Rectal smooth muscle tissue (tissue), 1 donor: ENCODE measurements at regions not wholly inside any gene's neighbourhood (a gene's known extent, or its start where the extent isn't known, plus 50 kb on each side); places are given as distances from the start of the nearest gene placed in this dataset.

Experiments
- H3K27ac ChIP-seq: one replicate; pipeline ENCODE4 v1.7.0; 2013; ENCODE audit warnings: low read depth, low read length, inconsistent platforms
- H3K27me3 ChIP-seq: one replicate; pipeline ENCODE4 v1.7.0; 2013; ENCODE audit warnings: low read length; ENCODE audit not compliant: control insufficient read depth, insufficient read depth
- H3K36me3 ChIP-seq: one replicate; pipeline ENCODE4 v1.7.0; 2013; ENCODE audit warnings: low read length; ENCODE audit not compliant: control insufficient read depth, insufficient read depth
- H3K4me1 ChIP-seq: one replicate; pipeline ENCODE4 v1.7.0; 2013; ENCODE audit warnings: low read length; ENCODE audit not compliant: control insufficient read depth, insufficient read depth
- H3K4me3 ChIP-seq: one replicate; pipeline ENCODE4 v1.7.0; 2013; ENCODE audit warnings: low read length
- H3K9ac ChIP-seq: one replicate; pipeline ENCODE4 v1.7.0; 2013; ENCODE audit warnings: low read length

DNA sequence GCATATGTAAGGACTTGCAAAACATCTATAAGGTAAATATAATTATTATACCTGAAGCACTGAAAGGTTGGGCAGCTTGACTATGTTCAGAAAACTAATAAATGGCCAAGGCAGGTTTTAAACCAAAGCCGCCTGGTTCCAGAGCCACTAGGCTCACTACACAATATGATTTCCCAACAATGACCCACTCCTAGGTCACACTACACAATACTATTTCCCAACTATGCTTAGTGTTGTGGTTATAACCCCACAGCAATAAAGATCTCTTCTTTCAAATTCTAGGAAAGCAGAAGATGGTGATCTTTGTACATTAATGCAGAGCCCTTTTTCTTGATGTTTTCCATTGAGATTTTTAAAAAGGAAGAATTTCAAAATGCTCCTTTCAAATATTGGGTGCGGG lies 180.4 kb downstream of the CYRIA start:
- H3K4me3 ChIP-seq = no peak overlapping the region
- H3K27me3 ChIP-seq = no peaks in the 10 kb centered on the region
- no peak overlapping the region for H3K27ac ChIP-seq
- H3K9ac ChIP-seq = no peak overlapping the region
- H3K4me1 ChIP-seq = no peaks in the 10 kb centered on the region
- H3K36me3 ChIP-seq = no peaks in the 10 kb centered on the region

- Histone ChIP-seq H3K36me3 (no peaks in the 10 kb centered on the region), H3K9ac (no peak overlapping the region), H3K4me3 (no peak overlapping the region), H3K27ac (no peak overlapping the region), H3K4me1 (no peaks in the 10 kb centered on the region), H3K27me3 (no peaks in the 10 kb centered on the region)
These were observed 183.2 kb downstream of the CYRIA start for GRCh38 chr2:16482460-16482859.

DNA sequence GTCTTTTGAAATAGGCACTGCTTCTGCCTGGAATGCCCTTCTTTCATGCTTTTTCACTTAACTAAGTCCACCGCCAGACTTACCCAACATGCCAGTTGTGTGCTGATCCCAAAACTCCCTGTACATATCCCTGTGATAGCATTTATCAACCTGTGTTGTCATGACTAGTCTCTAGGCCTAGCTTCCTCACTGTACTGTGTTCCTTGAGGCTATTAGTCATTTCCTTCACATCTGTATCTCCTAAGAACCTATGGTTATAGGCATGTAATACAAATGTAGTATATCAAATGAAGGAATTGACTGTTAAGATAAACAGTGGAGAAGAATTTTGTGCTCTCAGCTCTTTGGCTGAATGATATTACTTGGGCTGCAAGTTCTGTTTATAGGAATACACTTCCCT lies 184.3 kb downstream of the CYRIA start:
- Histone ChIP-seq H3K36me3 (no peaks in the 10 kb centered on the region), H3K4me3 (no peak overlapping the region), H3K27me3 (no peaks in the 10 kb centered on the region), H3K27ac (no peak overlapping the region), H3K9ac (no peak overlapping the region), H3K4me1 (no peaks in the 10 kb centered on the region)

DNA sequence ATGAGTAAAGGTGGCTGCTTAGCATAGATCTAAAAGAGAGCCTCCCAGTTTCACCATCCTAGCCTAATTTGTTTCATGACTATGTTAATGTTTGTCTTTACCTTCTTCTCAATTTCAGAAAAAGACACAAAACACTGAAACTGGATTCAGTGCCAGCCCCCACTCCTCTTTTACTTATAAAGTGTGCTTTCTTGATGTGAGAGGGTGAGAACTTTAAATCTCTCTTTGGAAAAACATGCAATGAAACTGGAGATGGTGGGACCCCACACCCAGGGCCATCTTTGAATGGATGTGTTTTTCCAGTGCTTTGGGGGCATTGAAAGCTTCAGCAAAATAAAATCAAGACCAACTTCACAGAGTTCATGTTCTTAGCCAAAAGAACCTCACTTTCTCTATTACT lies 185.9 kb downstream of the CYRIA start:
- Histone ChIP-seq H3K9ac (no peak overlapping the region), H3K4me3 (no peak overlapping the region), H3K36me3 (no peaks in the 10 kb centered on the region), H3K27me3 (no peaks in the 10 kb centered on the region), H3K27ac (no peak overlapping the region), H3K4me1 (no peaks in the 10 kb centered on the region)

DNA sequence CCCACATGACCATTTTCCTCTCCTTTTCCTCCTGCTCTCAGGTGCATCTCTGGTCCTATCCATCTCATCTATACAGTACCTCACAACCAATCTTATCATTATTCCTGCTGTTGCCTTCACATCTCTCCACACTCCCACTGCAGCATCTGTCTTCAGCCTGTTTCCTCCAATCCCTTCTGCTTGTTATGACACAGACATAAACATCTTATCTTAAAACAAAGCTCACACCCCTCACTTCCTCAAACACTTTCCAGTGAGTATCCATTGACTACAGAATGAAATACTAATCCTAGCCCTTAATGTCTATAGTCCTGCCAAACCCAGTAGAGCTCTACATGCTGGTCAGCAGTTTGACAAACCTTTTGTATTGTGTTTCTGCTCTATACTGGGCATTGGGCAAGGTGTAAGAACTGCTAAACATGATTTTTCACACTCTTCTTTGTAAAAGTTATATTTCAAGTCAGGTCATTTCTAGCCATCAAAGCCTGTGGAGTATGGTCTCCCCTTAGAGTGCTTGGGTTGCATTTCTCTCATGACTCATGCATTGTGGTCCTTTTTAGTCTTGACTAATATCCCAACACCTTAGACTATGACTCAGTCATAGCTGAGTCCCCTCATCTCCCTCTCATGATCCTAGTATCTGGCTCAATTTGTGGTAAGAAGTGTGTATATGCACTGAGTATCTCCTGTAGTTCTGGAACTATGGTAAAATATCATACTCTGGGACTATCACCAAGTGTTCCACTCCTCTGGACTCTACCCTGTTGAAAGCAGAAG lies 187.0 kb downstream of the CYRIA start:
- H3K27me3 ChIP-seq = no peaks in the 10 kb centered on the region
- no peaks in the 10 kb centered on the region for H3K4me1 ChIP-seq
- H3K36me3 ChIP-seq = no peaks in the 10 kb centered on the region
- no peak overlapping the region for H3K4me3 ChIP-seq
- H3K27ac ChIP-seq = no peak overlapping the region
- no peak overlapping the region for H3K9ac ChIP-seq

- H3K27me3 ChIP-seq = no peaks in the 10 kb centered on the region
- no peak overlapping the region for H3K27ac ChIP-seq
- H3K36me3 ChIP-seq = no peaks in the 10 kb centered on the region
- no peaks in the 10 kb centered on the region for H3K4me1 ChIP-seq
- no peak overlapping the region for H3K4me3 ChIP-seq
- no peak overlapping the region for H3K9ac ChIP-seq
These were observed 188.0 kb downstream of the CYRIA start for GRCh38 chr2:16477648-16478047.

GRCh38 chr2:16476866-16477265 lies 188.8 kb downstream of the CYRIA start:
- no peak overlapping the region for H3K9ac ChIP-seq
- no peak overlapping the region for H3K4me3 ChIP-seq
- H3K27ac ChIP-seq = no peak overlapping the region
- H3K36me3 ChIP-seq = no peaks in the 10 kb centered on the region
- H3K27me3 ChIP-seq = no peaks in the 10 kb centered on the region
- no peaks in the 10 kb centered on the region for H3K4me1 ChIP-seq

DNA sequence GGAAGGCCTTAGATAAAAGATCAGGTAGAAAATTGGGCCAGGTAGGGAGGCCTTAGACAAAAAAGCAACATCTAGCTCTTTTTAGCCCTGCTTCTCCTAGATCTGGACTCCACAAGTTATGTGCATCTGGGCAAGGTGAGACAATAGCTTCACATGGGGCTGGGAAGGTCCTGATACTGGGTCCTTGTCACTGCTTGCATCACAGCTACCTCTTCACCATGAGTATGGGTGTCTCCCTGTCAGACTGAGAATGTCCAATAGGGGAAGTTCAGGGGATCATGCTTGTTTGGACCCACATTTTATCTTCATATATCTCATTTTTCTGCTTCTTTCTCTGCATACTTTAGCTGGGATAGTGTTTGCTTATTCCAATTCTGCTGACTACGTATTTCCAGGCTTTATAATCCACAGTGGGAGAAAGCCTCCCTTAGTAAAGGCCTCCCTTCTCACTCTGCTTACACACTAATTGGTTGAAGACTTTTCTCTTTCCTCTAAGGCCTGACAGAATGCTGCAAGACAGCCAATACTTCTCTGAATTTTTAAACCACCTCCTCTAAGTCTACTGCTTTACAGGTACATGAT lies 189.6 kb downstream of the CYRIA start:
- no peak overlapping the region for H3K27ac ChIP-seq
- no peaks in the 10 kb centered on the region for H3K36me3 ChIP-seq
- H3K9ac ChIP-seq = no peak overlapping the region
- no peak overlapping the region for H3K4me3 ChIP-seq
- H3K27me3 ChIP-seq = no peaks in the 10 kb centered on the region
- no peaks in the 10 kb centered on the region for H3K4me1 ChIP-seq

GRCh38 chr2:16475586-16475985 lies 190.0 kb downstream of the CYRIA start:
- H3K4me1 ChIP-seq = no peaks in the 10 kb centered on the region
- H3K4me3 ChIP-seq = no peak overlapping the region
- H3K36me3 ChIP-seq = no peaks in the 10 kb centered on the region
- no peaks in the 10 kb centered on the region for H3K27me3 ChIP-seq
- H3K9ac ChIP-seq = no peak overlapping the region
- H3K27ac ChIP-seq = no peak overlapping the region

- H3K27me3 ChIP-seq = no peaks in the 10 kb centered on the region
- no peak overlapping the region for H3K4me3 ChIP-seq
- no peak overlapping the region for H3K27ac ChIP-seq
- H3K9ac ChIP-seq = no peak overlapping the region
- H3K36me3 ChIP-seq = no peaks in the 10 kb centered on the region
- H3K4me1 ChIP-seq = no peaks in the 10 kb centered on the region
These were observed 192.1 kb downstream of the CYRIA start for GRCh38 chr2:16473575-16473974.

DNA sequence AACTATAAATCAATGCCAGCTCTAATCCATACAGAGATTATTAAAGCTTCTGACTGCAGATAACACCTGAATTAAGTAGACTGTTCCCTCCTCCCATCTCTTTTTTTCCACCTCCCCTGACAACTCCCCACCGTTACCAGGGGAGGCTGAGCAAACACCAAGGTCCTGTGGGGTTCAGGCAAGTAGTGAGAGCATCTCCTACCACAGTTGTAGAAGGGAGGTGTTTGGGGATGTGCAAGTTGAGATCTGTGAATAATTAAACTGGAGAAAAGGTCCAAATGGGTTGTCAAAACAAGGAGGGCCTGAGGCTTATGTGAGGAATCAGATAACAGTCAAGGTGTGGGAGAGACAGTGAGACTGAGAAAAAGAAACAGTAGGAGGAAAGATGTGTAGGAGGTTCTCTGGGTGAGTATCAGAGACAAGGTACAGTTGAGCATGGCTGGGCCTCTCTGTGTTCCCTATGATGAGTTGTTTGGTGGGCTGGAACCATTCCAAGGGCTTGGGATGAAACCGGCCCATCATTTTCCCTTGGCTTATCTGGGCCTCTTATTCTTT lies 194.6 kb downstream of the CYRIA start:
- Histone ChIP-seq H3K27ac (no peak overlapping the region), H3K4me1 (no peaks in the 10 kb centered on the region), H3K4me3 (no peak overlapping the region), H3K36me3 (no peaks in the 10 kb centered on the region), H3K9ac (no peak overlapping the region), H3K27me3 (no peaks in the 10 kb centered on the region)

DNA sequence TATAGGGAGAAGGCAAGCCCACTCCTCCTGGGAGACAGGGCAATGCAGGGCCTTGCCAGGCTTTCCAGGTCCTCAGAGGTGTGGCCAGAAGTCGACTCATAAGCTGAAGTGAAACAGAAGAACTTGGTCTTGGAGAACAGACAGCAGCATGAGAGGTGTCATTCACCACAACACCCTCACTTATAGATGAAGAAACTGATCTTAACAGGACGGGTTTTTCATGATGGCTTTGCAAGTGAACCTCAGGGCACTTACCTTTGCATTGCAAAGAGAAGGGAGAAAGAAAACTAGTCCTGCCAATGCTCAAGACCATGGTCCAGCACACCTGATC lies 198.8 kb downstream of the CYRIA start:
- Histone ChIP-seq H3K27ac (no peak overlapping the region), H3K27me3 (no peaks in the 10 kb centered on the region), H3K36me3 (no peaks in the 10 kb centered on the region), H3K9ac (no peak overlapping the region), H3K4me1 (no peaks in the 10 kb centered on the region), H3K4me3 (no peak overlapping the region)
